MM.1S (cell line): ENCODE measurements at regions not wholly inside any gene's neighbourhood (a gene's known extent, or its start where the extent isn't known, plus 50 kb on each side); places are given as distances from the start of the nearest gene placed in this dataset.

ENCODE experiments used
- CTCF ChIP-seq: fragments of 300-600 bp; sonication (generic); IDR thresholded peaks from 2 replicates; pipeline ENCODE4 v1.5.1; 2016; ENCODE audit warnings: antibody characterized with exemption, low read length, mixed read lengths
- EZH2 ChIP-seq: fragments of 300-600 bp; sonication (generic); optimal IDR thresholded peaks from 2 replicates; pipeline ENCODE3; 2017; ENCODE audit warnings: low read depth, mild to moderate bottlenecking, antibody characterized with exemption, low read length, mixed read lengths
- EZH2phosphoT487 ChIP-seq: fragments of 300-600 bp; sonication (generic); IDR thresholded peaks from 2 replicates; pipeline ENCODE4 v1.6.1; 2018; ENCODE audit warnings: antibody characterized with exemption, low read length

- TF ChIP-seq CTCF: no peak
- no peak for TF ChIP-seq EZH2
- TF ChIP-seq EZH2phosphoT487: no peak
Measured at GRCh38 chr18:44543387-44543786, 137.3 kb upstream of the SETBP1 start.
